GM19452 (cell line): ENCODE measurements at regions not wholly inside any gene's neighbourhood (a gene's known extent, or its start where the extent isn't known, plus 50 kb on each side); places are given as distances from the start of the nearest gene placed in this dataset.
"Not testable (repeated sequence)": the region's sequence is repeated elsewhere in the genome, so short reads cannot be mapped to it uniquely, and the experiment has no call there.

Experiments
- ATAC-seq: cut with Tn5 transposase; IDR thresholded peaks from one replicate; pipeline ENCODE4 v1.9.1; 2021; ENCODE audit not compliant: unreplicated experiment

DNA sequence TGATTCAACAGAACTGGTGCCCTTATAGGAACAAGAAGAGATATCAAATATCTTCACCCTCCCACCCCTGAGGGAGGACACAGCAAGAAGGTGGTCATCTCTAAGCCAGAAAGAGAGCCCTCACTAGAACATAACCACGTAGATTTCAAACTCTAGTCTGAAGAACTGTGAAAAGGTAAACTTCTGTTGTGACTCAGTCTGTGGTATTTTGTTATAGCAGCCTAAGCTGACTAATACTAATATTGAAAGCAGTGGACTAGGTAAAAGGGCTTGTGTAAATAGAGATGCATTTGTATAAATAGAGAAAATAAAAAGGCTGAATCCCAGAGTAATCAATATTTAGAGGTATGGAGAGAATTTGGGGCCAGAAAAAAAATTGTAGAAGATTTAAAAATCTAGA, 157.6 kb upstream of the CCNH start:
- ATAC-seq, result no peak

DNA sequence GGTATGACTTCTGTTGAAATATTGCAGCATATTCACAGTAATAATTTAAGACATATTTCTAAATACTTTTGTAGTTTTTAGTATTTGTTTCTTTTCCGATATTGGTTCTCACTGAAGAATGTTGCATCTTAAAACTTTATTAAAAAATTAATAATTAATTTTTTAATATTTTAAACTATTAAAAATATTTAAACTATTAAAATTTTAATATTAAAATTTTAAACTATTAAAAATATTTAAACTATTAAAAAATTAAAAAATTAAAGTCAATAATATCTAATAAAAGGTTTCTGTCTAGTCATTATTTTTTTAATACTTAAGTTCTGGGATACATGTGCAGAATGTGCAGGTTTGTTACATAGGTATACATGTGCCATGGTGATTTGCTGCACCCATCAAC, 149.3 kb upstream of the CCNH start:
- no peak for ATAC-seq

DNA sequence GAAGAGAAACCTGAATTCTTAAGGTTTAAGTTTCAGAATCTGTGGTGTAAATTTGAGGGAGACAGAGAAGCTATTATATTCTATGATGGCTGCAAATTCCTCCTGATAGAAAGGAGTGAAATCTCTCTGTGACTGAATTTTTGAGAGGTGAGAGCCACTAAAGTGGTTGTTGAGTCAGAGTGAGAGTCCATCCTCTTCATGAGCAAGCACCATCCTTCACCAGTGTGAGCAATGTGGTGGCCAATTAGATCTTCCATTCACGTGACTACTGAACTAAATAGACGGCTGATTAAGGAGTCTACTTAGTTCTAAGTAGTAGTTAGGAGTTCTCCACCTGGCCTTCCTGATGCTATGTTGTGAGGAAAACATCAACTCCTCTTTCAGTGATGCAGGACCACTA, 147.8 kb upstream of the CCNH start:
- no peak for ATAC-seq

DNA sequence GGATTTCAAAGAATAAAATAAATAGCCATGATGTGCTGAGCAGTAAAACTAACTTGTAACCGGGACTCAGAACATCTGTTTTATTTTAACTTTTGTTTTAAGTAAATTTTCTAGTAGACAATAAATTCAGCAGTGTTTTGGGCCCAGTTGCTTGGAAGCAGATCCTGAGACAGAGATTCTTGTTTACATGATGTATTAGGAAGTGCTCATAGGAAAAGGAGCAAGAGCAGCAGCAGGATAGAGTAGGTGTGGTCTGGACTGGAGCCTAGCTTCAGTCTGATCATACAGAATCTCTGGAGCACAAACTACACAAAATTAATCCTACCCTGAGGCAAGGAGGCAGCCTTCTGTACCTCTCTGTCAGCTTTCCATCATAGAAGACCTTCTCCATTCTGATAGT, 139.2 kb upstream of the CCNH start:
- ATAC-seq, result no peak

DNA sequence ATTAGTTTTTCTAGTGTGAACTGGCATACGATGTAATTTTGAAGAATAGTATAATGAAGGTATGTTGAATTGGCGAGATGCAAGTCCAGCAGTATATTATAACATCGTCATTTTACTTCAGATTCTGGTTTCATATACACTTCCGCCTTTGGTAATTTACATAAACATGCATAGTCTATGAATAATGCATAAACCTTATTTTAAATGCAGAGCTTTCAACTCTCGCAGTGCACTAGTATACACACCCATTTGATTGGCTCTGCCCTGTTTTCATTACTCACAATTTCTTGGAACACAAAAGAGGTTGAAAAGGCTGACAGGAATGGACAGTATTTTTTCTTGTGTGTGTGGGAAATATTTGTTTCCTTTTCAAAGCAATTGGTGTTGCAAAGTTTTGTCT, 128.9 kb upstream of the CCNH start:
- ATAC-seq, result no peak

DNA sequence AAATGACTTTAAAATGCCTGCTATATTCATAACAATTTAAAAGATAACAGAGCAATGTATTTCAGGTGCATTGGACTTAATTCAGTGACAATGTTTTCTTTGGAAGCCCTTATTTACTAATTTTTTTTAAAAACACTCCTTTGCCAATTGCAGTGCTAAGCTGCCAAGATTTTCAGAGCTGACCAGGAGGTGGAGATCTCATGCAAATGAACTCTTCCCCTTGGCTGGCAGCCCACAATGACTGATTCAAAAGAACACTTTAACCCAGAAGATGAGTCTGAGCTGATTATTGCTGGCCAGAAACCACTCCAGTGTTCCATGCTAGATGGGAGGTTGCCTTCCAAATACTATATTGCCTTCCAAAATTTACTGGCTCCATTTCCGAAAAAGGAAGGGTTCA, 128.3 kb upstream of the CCNH start:
- no peak for ATAC-seq

DNA sequence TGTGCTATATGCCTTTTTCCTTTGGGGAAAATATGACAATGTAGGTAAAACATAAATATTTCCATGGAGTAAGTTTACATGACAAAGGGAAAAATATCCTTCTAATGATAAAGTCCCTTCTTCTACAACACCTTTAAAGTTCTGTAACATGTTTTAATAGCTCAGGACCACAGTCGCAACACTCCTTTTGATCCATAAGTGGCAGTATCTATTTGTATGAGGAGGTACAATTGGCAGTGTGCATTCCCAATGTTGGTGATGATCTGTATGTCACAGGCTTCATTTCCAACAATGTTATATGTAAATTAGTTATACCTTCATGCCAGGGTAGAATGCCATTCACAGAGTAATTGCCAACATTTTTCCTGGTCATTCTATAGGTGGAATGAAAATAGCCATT, 127.1 kb upstream of the CCNH start:
- no peak for ATAC-seq

DNA sequence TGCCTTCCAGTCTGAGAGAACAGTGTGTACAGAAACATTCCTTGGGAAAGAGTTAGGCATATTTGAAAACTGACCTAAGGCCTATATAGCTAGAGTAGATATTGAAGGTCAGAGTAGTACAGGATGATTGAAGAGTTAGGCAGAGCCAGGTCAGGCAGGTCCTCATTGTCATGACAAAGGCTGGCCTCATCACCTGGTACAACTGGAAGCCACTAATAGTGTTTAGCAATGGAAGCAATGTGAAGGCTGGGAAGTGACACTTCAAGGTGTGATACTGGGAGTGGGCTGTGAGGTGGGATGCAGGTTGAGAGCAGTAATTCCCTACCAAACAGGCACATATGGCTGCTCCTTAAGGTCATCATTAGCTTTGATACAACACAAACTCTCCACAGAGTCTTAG, 123.6 kb upstream of the CCNH start:
- no peak for ATAC-seq

DNA sequence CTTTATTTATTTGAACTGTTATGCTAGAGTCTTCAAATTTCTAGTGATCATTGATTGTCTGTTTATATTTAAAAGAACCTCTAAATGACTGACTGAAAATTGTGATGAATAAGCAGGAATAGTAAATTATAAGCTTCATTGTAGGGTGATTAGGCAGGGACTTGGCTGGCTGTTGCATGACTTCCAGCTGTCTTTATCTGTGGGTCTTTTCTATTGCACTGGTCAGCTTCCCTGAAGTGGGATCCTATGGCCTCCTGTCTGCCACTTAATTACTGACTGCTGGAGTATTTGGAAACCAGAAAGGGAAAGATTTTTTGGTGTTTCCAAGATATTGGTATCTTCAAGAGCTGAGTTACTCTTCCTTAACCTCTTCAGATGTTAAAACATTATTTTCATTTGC, 123.0 kb upstream of the CCNH start:
- ATAC-seq, result no peak

DNA sequence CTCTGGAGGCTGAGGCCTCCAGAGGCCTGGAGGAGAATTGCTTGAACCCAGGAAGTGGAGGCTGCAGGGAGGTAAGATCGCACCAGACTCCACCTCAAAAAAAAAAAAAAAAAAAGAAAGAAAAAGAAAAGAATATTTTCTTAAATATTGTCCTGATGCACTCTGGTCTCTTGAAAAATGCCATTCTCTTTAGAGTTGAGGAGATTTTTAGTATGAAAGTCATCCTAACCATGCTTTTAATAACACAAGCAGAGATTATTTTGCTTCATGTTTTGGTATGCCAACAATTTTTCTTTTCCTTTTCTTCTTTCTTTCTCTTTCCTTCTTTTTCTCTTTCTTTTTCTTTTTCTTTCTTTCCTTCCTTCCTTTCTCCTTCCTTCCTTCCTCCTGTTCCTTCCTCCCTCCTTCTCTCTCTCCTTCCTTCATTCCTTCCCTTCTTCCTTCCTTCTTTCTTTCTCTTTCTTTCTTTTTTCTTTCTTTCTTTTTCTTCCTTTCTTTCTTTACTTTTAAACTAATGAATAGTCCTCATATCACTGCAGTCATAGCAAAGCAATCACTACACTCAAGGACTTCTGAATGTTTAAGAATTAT, 116.9 kb upstream of the CCNH start:
- no peak for ATAC-seq

DNA sequence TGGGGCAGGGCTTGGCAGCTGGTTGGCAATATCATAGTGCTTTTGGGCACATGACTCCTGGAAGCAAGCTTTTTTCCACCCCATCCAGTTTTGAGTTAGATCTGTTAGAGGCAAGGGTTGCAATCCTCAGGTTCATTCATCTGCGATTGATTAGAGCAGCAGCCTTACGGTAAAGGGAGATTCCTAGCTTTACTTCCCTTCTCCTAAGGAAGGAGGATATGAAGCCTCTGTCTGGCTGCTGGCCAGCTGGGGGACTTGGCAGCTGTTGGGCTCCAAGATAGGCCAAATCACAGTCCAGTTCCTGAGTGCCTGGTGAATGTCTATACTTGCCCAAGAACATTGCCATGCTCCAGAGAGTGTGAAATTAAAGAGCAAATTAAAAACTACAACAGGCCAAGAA, 113.4 kb upstream of the CCNH start:
- no peak for ATAC-seq

DNA sequence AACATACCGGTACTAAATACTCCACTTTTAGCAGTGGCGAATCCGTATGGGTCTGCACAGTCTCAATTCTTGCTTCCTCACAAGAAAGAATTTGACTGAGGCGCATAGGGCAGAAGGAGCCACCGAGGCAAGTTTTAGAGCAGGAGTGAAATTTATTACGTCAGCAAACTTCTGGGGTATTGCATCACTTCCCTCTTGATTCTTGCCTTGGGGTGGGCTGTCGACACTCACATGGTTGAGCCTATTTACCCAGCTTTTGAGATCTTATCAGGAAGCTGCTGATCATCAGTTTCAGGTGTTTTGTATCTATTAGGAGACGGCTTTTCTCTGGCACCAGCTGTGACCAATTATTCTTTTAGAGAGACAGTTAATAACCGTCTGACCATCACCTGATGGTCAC, 111.5 kb upstream of the CCNH start:
- no peak for ATAC-seq

DNA sequence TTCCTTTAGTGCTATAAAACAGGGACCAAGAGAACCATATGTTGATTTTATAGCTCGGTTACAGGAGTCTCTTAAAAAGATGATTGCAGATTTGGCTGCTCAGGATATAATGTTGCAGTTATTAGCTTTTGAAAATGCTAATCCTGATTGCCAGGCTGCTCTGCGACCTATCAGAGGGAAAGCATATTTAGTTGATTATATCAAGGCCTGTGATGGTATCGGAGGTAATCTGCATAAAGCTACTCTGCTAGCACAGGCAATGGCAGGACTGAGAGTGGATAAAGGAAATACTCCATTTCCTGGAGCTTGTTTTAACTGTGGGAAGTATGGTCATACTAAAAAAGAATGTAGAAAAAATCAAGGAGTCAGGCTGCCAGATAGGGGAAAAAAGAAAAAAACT, 99.0 kb upstream of the CCNH start:
- not testable (repeated sequence) for ATAC-seq

DNA sequence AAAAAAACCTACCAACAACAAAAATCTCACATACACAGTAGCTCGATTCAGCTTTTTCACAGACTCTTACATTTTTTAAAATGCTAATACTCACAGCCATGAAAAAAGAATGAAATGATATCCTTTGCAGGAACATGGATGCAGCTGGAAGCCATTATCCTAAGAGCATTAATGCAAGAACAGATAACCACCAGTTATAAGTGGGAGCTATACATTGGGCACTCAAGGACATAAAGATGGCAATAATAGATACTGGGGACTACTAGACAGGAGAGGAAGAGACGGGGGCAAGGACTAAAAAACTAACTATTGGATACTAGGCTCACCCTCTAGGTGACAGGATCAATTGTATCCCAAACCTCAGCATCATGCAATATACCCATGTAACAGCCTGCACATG, 90.3 kb upstream of the CCNH start:
- no peak for ATAC-seq

DNA sequence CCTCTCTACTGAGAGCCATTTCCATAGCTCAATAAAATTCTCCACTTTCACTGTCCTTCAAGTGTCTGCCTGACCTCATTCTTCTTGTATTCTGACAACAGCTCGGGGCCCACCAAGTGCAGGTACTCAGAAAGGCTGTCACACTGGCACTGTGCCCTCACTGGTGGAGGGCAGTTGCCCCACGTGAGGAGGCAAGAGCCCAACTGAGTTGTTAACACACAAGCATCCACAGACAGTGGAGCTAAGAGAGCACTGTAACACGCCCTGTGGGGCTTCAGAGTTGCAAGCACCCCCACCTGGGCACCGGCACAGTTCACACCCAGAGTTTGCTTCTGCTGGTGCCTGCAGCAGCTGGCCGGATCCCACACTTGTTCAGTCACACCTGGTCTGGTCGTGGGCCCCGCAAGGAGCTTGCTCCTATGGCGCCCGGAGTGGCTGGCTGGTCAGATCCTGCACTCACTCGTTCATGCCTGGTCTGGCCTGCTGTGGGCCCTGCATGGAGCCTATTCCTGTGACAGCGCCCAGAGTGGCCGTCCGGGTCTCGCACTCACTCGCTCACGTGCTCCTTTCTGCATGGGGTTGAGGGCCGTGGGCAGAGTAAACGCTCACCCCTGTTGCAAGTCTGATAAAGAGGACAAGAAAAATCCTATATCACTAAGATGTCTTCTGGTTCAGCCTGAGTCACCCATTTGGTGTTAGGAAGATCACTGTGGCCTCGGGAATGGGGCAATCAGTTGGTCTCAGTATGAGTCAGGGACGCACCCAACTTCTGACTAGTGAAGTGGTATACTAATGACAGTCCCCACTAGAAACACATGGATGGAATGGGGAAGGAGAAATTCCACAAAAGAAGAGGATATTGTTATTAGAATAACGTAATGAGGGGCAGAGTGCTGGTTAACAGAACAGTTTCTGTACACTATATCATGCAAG, 87.0 kb upstream of the CCNH start:
- ATAC-seq, result no peak
